ENCODE measurements at regions not wholly inside any gene's neighbourhood (a gene's known extent, or its start where the extent isn't known, plus 50 kb on each side); places are given as distances from the start of the nearest gene placed in this dataset.

- FAIRE-seq (no peak), DNase-seq (ENCODE audit: low read depth) (no peak)
- Mint-ChIP-seq H3K4me3 (ENCODE audit: unreplicated experiment) (no peak overlapping the region), H3K36me3 (ENCODE audit: low read depth, unreplicated experiment) (no peaks in the 10 kb centered on the region), H3K27ac (ENCODE audit: unreplicated experiment) (no peak overlapping the region), H3K9me3 (ENCODE audit: unreplicated experiment) (peaks cover 11% of the 10 kb centered on the region), H3K27me3 (ENCODE audit: low read depth, unreplicated experiment) (peaks cover 2% of the 10 kb centered on the region), H3K4me1 (ENCODE audit: low read depth, unreplicated experiment) (no peaks in the 10 kb centered on the region)
- Histone ChIP-seq H3K36me3 (ENCODE audit: insufficient read depth, low read length) (no peaks in the 10 kb centered on the region), H3K27me3 (ENCODE audit: insufficient read depth, low read length) (no peaks in the 10 kb centered on the region), H3K9me3 (ENCODE audit: insufficient read depth, low read depth, low read length) (peaks cover 10% of the 10 kb centered on the region), H3K4me2 (ENCODE audit: low read length) (no peak overlapping the region), H3K27ac (ENCODE audit: low read depth, low read length) (no peak overlapping the region), H2AFZ (ENCODE audit: low read depth, low read length) (no peak overlapping the region), H3K79me2 (ENCODE audit: insufficient read depth, low read length) (no peaks in the 10 kb centered on the region), H3K9ac (ENCODE audit: low read length) (no peak overlapping the region), H3K4me1 (ENCODE audit: insufficient read depth, low read length) (no peaks in the 10 kb centered on the region), H3K4me3 (ENCODE audit: insufficient read depth, low read depth, low read length) (no peak overlapping the region), H4K20me1 (ENCODE audit: insufficient read depth, low read length) (no peaks in the 10 kb centered on the region)
- TF ChIP-seq EZH2 (IDR thresholded peaks at IDR 0.05; ENCODE audit: insufficient read depth, low read length): no peak
- TF ChIP-seq CTCF (IDR thresholded peaks at IDR 0.05; ENCODE audit: insufficient read depth, low read depth, low read length): no peak
Observed at GRCh38 chr4:4960574-4960973, 58.7 kb downstream of the CYTL1 start.

- no peak overlapping the region for H3K27ac ChIP-seq (ENCODE audit: low read depth, low read length)
- no peak overlapping the region for H2AFZ ChIP-seq (ENCODE audit: low read depth, low read length)
- FAIRE-seq (no peak), DNase-seq (ENCODE audit: low read depth) (no peak)
- H3K27me3 ChIP-seq (ENCODE audit: insufficient read depth, low read length): no peaks in the 10 kb centered on the region
- H3K4me2 ChIP-seq (ENCODE audit: low read length): no peak overlapping the region
- H3K9ac ChIP-seq (ENCODE audit: low read length): no peak overlapping the region
- Mint-ChIP-seq H3K36me3 (ENCODE audit: low read depth, unreplicated experiment) (no peaks in the 10 kb centered on the region), H3K9me3 (ENCODE audit: unreplicated experiment) (peaks cover 11% of the 10 kb centered on the region), H3K4me3 (ENCODE audit: unreplicated experiment) (no peak overlapping the region), H3K27me3 (ENCODE audit: low read depth, unreplicated experiment) (no peaks in the 10 kb centered on the region), H3K27ac (ENCODE audit: unreplicated experiment) (no peak overlapping the region), H3K4me1 (ENCODE audit: low read depth, unreplicated experiment) (no peaks in the 10 kb centered on the region)
- no peaks in the 10 kb centered on the region for H3K79me2 ChIP-seq (ENCODE audit: insufficient read depth, low read length)
- TF ChIP-seq CTCF (IDR thresholded peaks at IDR 0.05; ENCODE audit: insufficient read depth, low read depth, low read length) (no peak), EZH2 (IDR thresholded peaks at IDR 0.05; ENCODE audit: insufficient read depth, low read length) (no peak)
- H3K9me3 ChIP-seq (ENCODE audit: insufficient read depth, low read depth, low read length): peaks cover 10% of the 10 kb centered on the region
- H3K4me1 ChIP-seq (ENCODE audit: insufficient read depth, low read length): no peaks in the 10 kb centered on the region
- H3K4me3 ChIP-seq (ENCODE audit: insufficient read depth, low read depth, low read length): no peak overlapping the region
- no peaks in the 10 kb centered on the region for H4K20me1 ChIP-seq (ENCODE audit: insufficient read depth, low read length)
- H3K36me3 ChIP-seq (ENCODE audit: insufficient read depth, low read length): no peaks in the 10 kb centered on the region
Observed at GRCh38 chr4:4961936-4962335, 57.3 kb downstream of the CYTL1 start.

- Histone ChIP-seq H3K27ac (ENCODE audit: low read depth, low read length) (no peak overlapping the region), H3K4me2 (ENCODE audit: low read length) (no peak overlapping the region), H3K4me3 (ENCODE audit: insufficient read depth, low read depth, low read length) (no peak overlapping the region), H3K79me2 (ENCODE audit: insufficient read depth, low read length) (no peaks in the 10 kb centered on the region), H3K4me1 (ENCODE audit: insufficient read depth, low read length) (no peaks in the 10 kb centered on the region), H4K20me1 (ENCODE audit: insufficient read depth, low read length) (no peaks in the 10 kb centered on the region), H3K9me3 (ENCODE audit: insufficient read depth, low read depth, low read length) (peaks cover 10% of the 10 kb centered on the region), H2AFZ (ENCODE audit: low read depth, low read length) (no peak overlapping the region), H3K27me3 (ENCODE audit: insufficient read depth, low read length) (no peaks in the 10 kb centered on the region), H3K9ac (ENCODE audit: low read length) (no peak overlapping the region), H3K36me3 (ENCODE audit: insufficient read depth, low read length) (no peaks in the 10 kb centered on the region)
- H3K9me3 Mint-ChIP-seq (ENCODE audit: unreplicated experiment): peaks cover 11% of the 10 kb centered on the region
- DNase-seq (ENCODE audit: low read depth) (no peak), FAIRE-seq (no peak)
- no peaks in the 10 kb centered on the region for H3K4me1 Mint-ChIP-seq (ENCODE audit: low read depth, unreplicated experiment)
- TF ChIP-seq EZH2 (IDR thresholded peaks at IDR 0.05; ENCODE audit: insufficient read depth, low read length): no peak
- no peak for TF ChIP-seq CTCF (IDR thresholded peaks at IDR 0.05; ENCODE audit: insufficient read depth, low read depth, low read length)
- no peak overlapping the region for H3K27ac Mint-ChIP-seq (ENCODE audit: unreplicated experiment)
- no peaks in the 10 kb centered on the region for H3K36me3 Mint-ChIP-seq (ENCODE audit: low read depth, unreplicated experiment)
- no peak overlapping the region for H3K4me3 Mint-ChIP-seq (ENCODE audit: unreplicated experiment)
- H3K27me3 Mint-ChIP-seq (ENCODE audit: low read depth, unreplicated experiment): peaks cover 2% of the 10 kb centered on the region
Observed at GRCh38 chr4:4962928-4963327, 56.3 kb downstream of the CYTL1 start.
